ENCODE measurements at regions not wholly inside any gene's neighbourhood (a gene's known extent, or its start where the extent isn't known, plus 50 kb on each side); places are given as distances from the start of the nearest gene placed in this dataset.

DNA sequence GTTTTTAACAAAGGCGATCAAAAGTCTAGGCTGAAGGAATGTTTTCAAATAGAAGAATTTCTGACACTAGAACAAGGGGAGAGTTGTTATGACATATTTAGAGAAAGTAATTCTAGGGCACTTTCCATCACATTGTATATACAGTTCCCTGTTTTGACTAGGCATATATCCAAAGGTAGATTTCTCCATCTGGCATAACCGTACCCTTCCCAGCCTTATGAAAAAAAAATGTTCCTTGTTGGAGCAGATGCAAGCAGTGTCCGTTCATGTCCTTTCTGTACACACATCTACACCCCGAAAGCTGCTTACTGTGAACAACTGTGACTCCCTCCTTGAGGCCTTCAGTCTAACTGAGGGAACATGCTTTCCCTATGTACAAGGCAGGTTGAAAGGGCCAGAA, 271.7 kb upstream of the GBE1 start:
- TF ChIP-seq, protein P1, sequence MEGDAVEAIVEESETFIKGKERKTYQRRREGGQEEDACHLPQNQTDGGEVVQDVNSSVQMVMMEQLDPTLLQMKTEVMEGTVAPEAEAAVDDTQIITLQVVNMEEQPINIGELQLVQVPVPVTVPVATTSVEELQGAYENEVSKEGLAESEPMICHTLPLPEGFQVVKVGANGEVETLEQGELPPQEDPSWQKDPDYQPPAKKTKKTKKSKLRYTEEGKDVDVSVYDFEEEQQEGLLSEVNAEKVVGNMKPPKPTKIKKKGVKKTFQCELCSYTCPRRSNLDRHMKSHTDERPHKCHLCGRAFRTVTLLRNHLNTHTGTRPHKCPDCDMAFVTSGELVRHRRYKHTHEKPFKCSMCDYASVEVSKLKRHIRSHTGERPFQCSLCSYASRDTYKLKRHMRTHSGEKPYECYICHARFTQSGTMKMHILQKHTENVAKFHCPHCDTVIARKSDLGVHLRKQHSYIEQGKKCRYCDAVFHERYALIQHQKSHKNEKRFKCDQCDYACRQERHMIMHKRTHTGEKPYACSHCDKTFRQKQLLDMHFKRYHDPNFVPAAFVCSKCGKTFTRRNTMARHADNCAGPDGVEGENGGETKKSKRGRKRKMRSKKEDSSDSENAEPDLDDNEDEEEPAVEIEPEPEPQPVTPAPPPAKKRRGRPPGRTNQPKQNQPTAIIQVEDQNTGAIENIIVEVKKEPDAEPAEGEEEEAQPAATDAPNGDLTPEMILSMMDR (conservative IDR thresholded peaks at IDR 0.05), result no peak
- no peak for TF ChIP-seq ZFX (IDR thresholded peaks at IDR 0.05)
